ENCODE measurements at regions not wholly inside any gene's neighbourhood (a gene's known extent, or its start where the extent isn't known, plus 50 kb on each side); places are given as distances from the start of the nearest gene placed in this dataset.

GRCh38 chr11:11171285-11171684 lies 181.8 kb downstream of the CSNK2A3 start:
- no peaks in the 10 kb centered on the region for H3K4me1 ChIP-seq (ENCODE audit: control insufficient read depth, extremely low read depth, insufficient read depth, low read length)
- BruUV-seq (replicated peaks), result no TSS peak
- H2AFZ ChIP-seq (ENCODE audit: low read depth, low read length), result no peak overlapping the region
- intact Hi-C loops (cut with micrococcal nuclease) (no loop called here), dilution Hi-C loops (cut with MboI; ENCODE audit: extremely low pct_ligation_motif_present, low sequenced_read_pairs) (no loop called here)
- no peak overlapping the region for H3K4me2 ChIP-seq (ENCODE audit: insufficient read depth, low read length)
- no peak overlapping the region for H3K9ac ChIP-seq (replicated peaks; ENCODE audit: extremely low read depth, insufficient read depth, low read length)
- H3K27ac ChIP-seq (ENCODE audit: insufficient read depth, low read depth, low read length), result no peak overlapping the region
- H3K79me2 ChIP-seq (ENCODE audit: control insufficient read depth, insufficient read depth, low read length), result no peaks in the 10 kb centered on the region
- TF ChIP-seq FOS (IDR thresholded peaks at IDR 0.05; ENCODE audit: borderline replicate concordance, insufficient read depth, low read length), result no peak
- no peak for TF ChIP-seq CTCF (IDR thresholded peaks at IDR 0.05; ENCODE audit: extremely low read depth in 1 of 2, insufficient read depth in 1 of 2, low read depth in 1 of 2, low read length in 2 of 2)
- no peak for TF ChIP-seq GATA2 (IDR thresholded peaks at IDR 0.05; ENCODE audit: insufficient read depth, insufficient read length, low read depth, low read length)
- no peak for TF ChIP-seq MAX (IDR thresholded peaks at IDR 0.05; ENCODE audit: insufficient read depth, insufficient read length)
- FAIRE-seq, result no peak
- H3K9me3 ChIP-seq (replicated peaks; ENCODE audit: control insufficient read depth, insufficient read depth, low read length), result no peaks in the 10 kb centered on the region
- no peaks in the 10 kb centered on the region for H3K36me3 ChIP-seq (ENCODE audit: control insufficient read depth in 2 of 2, extremely low read depth in 1 of 2, insufficient read depth in 2 of 2, low read length in 2 of 2)
- H3K9me1 ChIP-seq (replicated peaks; ENCODE audit: control insufficient read depth, extremely low read depth, insufficient read depth, low read length), result no peaks in the 10 kb centered on the region
- peaks cover 0 to 2% of the 10 kb centered on the region in 2 experiments for H3K27me3 ChIP-seq (ENCODE audit: control insufficient read depth in 2 of 2, insufficient read depth in 2 of 2, low read length in 2 of 2)
- no peak for DNase-seq (ENCODE audit: low read depth, low spot score)
- ChIA-PET POLR2A (no interaction called here), CTCF (no interaction called here)
- no peaks in the 10 kb centered on the region for H4K20me1 ChIP-seq (replicated peaks; ENCODE audit: control insufficient read depth, extremely low read depth, insufficient read depth, low read length)
- H3K4me3 ChIP-seq (replicated peaks in 1 of 3; ENCODE audit: insufficient read depth in 1 of 3, low read depth in 1 of 3, low read length in 3 of 3), result no peak overlapping the region

DNA sequence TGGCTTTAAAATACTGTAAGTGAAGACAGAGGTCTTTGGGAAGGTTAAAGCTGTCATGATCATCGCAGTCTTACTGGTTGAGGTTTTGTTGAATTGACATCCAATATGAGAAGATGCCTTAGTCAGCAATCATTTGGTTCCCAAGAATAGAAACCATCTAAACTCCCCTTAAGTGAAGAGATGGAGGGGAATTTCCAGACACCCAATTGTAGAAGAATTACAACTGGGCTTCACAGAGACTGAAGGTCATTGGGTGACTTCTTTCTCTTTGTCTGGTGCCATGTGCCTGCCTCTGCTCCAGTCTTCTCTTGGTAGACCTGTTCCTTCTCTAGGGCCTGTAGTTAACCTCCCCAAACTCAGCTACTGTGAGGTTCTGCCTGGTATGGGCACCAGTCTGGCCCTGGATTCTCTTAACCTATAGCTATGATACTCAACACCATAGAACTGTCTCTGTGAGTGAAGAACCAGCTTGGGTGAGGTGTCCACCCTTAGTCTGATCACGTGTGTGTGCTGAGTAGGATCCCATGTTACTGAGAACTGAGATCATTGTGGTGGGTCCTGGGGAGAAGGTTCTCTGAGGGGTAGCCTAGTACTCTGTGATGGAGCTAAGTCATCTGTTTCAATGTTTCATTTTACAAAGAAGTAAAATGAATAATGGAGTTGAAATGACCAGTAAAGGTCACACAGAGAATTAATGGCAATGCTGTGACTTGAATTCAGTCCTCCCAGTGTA lies 182.5 kb downstream of the CSNK2A3 start:
- intact Hi-C loops (cut with micrococcal nuclease), result no loop called here
- H3K27me3 ChIP-seq (ENCODE audit: control insufficient read depth in 2 of 2, insufficient read depth in 2 of 2, low read length in 2 of 2), result peaks cover 0 to 2% of the 10 kb centered on the region in 2 experiments
- H4K20me1 ChIP-seq (replicated peaks; ENCODE audit: control insufficient read depth, extremely low read depth, insufficient read depth, low read length), result no peaks in the 10 kb centered on the region
- H3K9me1 ChIP-seq (replicated peaks; ENCODE audit: control insufficient read depth, extremely low read depth, insufficient read depth, low read length), result no peaks in the 10 kb centered on the region
- TF ChIP-seq POLR2A (IDR thresholded peaks at IDR 0.05; ENCODE audit: low read depth, low read length) (no peak), MYC (IDR thresholded peaks at IDR 0.05; ENCODE audit: low read depth, low read length) (no peak), JUN (IDR thresholded peaks at IDR 0.05; ENCODE audit: borderline replicate concordance, insufficient read depth, insufficient read length, low read depth) (no peak), GATA2 (IDR thresholded peaks at IDR 0.05; ENCODE audit: insufficient read depth, insufficient read length, low read depth, low read length) (no peak), FOS (IDR thresholded peaks at IDR 0.05; ENCODE audit: borderline replicate concordance, insufficient read depth, low read length) (no peak), EZH2 (IDR thresholded peaks at IDR 0.05; ENCODE audit: borderline replicate concordance, low read depth, low read length, severe bottlenecking) (no peak), MAX (IDR thresholded peaks at IDR 0.05; ENCODE audit: insufficient read depth, insufficient read length) (no peak), CTCF (IDR thresholded peaks at IDR 0.05; ENCODE audit: extremely low read depth in 1 of 2, insufficient read depth in 1 of 2, low read depth in 1 of 2, low read length in 2 of 2) (no peak), POLR2AphosphoS5 (IDR thresholded peaks at IDR 0.05; ENCODE audit: insufficient read depth, low read depth, low read length) (no peak)
- FAIRE-seq (no peak), DNase-seq (ENCODE audit: low read depth, low spot score) (no peak)
- no TSS peak for BruUV-seq (replicated peaks)
- no peaks in the 10 kb centered on the region for H3K9me3 ChIP-seq (replicated peaks; ENCODE audit: control insufficient read depth, insufficient read depth, low read length)
- H3K4me1 ChIP-seq (ENCODE audit: control insufficient read depth, extremely low read depth, insufficient read depth, low read length), result no peaks in the 10 kb centered on the region
- no peaks in the 10 kb centered on the region for H3K36me3 ChIP-seq (ENCODE audit: control insufficient read depth in 2 of 2, extremely low read depth in 1 of 2, insufficient read depth in 2 of 2, low read length in 2 of 2)
- no peaks in the 10 kb centered on the region for H3K79me2 ChIP-seq (ENCODE audit: control insufficient read depth, insufficient read depth, low read length)
- H3K4me3 ChIP-seq (replicated peaks in 1 of 3; ENCODE audit: insufficient read depth in 1 of 3, low read depth in 1 of 3, low read length in 3 of 3), result no peak overlapping the region
- H3K4me2 ChIP-seq (ENCODE audit: insufficient read depth, low read length), result no peak overlapping the region
- H3K9ac ChIP-seq (replicated peaks; ENCODE audit: extremely low read depth, insufficient read depth, low read length), result no peak overlapping the region
- ChIA-PET CTCF (no interaction called here), POLR2A (no interaction called here)
- H2AFZ ChIP-seq (ENCODE audit: low read depth, low read length), result no peak overlapping the region
- H3K27ac ChIP-seq (ENCODE audit: insufficient read depth, low read depth, low read length), result no peak overlapping the region
- dilution Hi-C loops (cut with MboI; ENCODE audit: extremely low pct_ligation_motif_present, low sequenced_read_pairs), result no loop called here
